DND-41 (cell line): ENCODE measurements at regions not wholly inside any gene's neighbourhood (a gene's known extent, or its start where the extent isn't known, plus 50 kb on each side); places are given as distances from the start of the nearest gene placed in this dataset.

Experiments
- EZH2 ChIP-seq: IDR thresholded peaks from 3 replicates; pipeline ENCODE4 v1.6.1; 2012; ENCODE audit warnings: borderline replicate concordance, low read depth, mild to moderate bottlenecking, moderate library complexity, low read length, inconsistent platforms; ENCODE audit not compliant: severe bottlenecking
- TF ChIP-seq, protein P1 (sequence below): IDR thresholded peaks from 2 replicates; pipeline ENCODE4 v1.5.1; 2012; ENCODE audit warnings: borderline replicate concordance, low read length, moderate library complexity, mild to moderate bottlenecking; ENCODE audit not compliant: poor library complexity, severe bottlenecking; ENCODE audit errors: extremely low read depth

DNA sequence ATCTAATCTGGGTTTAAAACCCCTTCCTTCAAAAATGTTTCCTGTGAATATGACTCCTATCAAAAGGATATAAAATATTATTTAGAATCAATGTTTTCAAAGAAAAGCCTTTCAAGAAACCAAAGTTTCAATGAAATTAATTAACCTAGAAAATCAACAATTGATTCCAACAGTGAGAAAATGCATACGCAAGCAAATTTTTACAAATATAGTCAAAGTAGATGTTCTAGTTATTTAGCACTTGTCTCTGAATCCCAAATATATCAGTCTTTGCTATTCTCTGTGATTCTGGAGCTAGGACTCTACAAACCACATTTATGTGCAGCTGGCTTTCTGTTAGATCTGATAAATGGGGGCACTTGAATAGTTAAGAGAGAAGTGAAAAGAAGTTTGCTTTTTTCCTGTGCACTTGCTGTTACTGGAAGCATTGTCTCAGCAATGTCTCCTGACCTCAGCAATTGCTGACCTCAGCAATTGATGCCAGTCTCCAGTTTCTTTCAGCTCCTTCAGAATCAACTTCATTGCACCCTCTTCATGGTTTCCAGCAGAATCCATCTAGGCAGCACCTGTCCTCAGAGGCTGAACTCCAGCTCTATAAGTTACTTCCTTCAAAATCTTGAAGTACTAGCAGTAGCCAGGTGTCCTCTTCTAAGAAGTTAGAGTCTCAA lies 879.9 kb upstream of the LRRN3 start:
- TF ChIP-seq, protein P1, sequence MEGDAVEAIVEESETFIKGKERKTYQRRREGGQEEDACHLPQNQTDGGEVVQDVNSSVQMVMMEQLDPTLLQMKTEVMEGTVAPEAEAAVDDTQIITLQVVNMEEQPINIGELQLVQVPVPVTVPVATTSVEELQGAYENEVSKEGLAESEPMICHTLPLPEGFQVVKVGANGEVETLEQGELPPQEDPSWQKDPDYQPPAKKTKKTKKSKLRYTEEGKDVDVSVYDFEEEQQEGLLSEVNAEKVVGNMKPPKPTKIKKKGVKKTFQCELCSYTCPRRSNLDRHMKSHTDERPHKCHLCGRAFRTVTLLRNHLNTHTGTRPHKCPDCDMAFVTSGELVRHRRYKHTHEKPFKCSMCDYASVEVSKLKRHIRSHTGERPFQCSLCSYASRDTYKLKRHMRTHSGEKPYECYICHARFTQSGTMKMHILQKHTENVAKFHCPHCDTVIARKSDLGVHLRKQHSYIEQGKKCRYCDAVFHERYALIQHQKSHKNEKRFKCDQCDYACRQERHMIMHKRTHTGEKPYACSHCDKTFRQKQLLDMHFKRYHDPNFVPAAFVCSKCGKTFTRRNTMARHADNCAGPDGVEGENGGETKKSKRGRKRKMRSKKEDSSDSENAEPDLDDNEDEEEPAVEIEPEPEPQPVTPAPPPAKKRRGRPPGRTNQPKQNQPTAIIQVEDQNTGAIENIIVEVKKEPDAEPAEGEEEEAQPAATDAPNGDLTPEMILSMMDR = no peak
- TF ChIP-seq EZH2 = no peak
